Stimulated activated naive B cell treated with anti-CD40 and anti-IgM and Interleukin-4, amounts not matched to agents 10 μg/mL and 1 μg/mL and 100 μg/mL, for 72 hours (primary cell): ENCODE measurements at regions not wholly inside any gene's neighbourhood (a gene's known extent, or its start where the extent isn't known, plus 50 kb on each side); places are given as distances from the start of the nearest gene placed in this dataset.

Experiments used
- ATAC-seq, 2 donors: fragments of 150-1000 bp; cut with Tn5 transposase; replicated peaks; 2 replicates each; pipeline ENCODE4 v1.10.0; 2021; ENCODE audit warnings: moderate library complexity in 1 of 2
- DNase-seq: peaks from one replicate; pipeline ENCODE4 v3.0.0; 2021
- H3K27ac Mint-ChIP-seq: one replicate; pipeline ENCODE4 v1.8.0; 2022; ENCODE audit warnings: mild to moderate bottlenecking, mixed read lengths
- H3K27me3 Mint-ChIP-seq, 2 donors: one replicate each; pipeline ENCODE4 v1.8.0; 2022; ENCODE audit warnings: mixed read lengths in 2 of 2
- H3K36me3 Mint-ChIP-seq, 2 donors: one replicate each; pipeline ENCODE4 v1.8.0; 2022; ENCODE audit warnings: mixed read lengths in 2 of 2, mild to moderate bottlenecking in 1 of 2
- H3K4me1 Mint-ChIP-seq, 2 donors: one replicate each; pipeline ENCODE4 v1.8.0; 2022; ENCODE audit warnings: mixed read lengths in 2 of 2, mild to moderate bottlenecking in 1 of 2
- H3K4me3 Mint-ChIP-seq, 2 donors: one replicate each; pipeline ENCODE4 v1.8.0; 2022; ENCODE audit warnings: mild to moderate bottlenecking in 2 of 2, mixed read lengths in 2 of 2, moderate library complexity in 1 of 2
- H3K9me3 Mint-ChIP-seq, 2 donors: one replicate each; pipeline ENCODE4 v1.8.0; 2022; ENCODE audit warnings: mixed read lengths in 2 of 2, mild to moderate bottlenecking in 1 of 2

DNA sequence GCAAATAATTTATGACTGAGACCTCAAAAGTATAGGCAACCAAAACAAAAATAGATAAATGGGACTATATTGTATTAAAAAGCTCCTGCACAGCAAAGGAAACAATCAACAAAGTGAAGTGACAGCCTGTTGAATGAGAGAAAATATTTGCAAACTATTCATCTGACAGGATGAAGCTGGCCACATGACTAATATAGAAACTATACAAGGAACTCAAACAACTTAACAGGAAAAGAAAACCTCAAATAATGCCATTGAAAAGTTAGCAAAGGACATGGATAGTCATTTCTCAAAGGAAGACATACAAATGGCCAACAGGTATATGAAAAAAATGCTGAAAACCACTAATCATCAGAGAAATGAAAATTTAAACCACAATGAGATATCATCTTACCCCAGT lies 245.1 kb downstream of the STK31 start:
- Mint-ChIP-seq H3K27ac (no peak overlapping the region), H3K4me3 (no peak overlapping the region), H3K27me3 (no peaks in the 10 kb centered on the region), H3K4me1 (no peaks in the 10 kb centered on the region), H3K36me3 (no peaks in the 10 kb centered on the region), H3K9me3 (peaks cover 5 to 13% of the 10 kb centered on the region in 2 donors)
- ATAC-seq (no peak), DNase-seq (no peak)

- ATAC-seq, result no peak
- H3K36me3 Mint-ChIP-seq, result no peaks in the 10 kb centered on the region
These were observed 245.7 kb downstream of the STK31 start for GRCh38 chr7:23955600-23956149.

GRCh38 chr7:23956772-23957576 lies 247.0 kb downstream of the STK31 start:
- H3K4me3 Mint-ChIP-seq, result no peak overlapping the region
- H3K27me3 Mint-ChIP-seq, result peaks cover 0 to 12% of the 10 kb centered on the region in 2 donors
- H3K9me3 Mint-ChIP-seq, result peaks cover 5 to 11% of the 10 kb centered on the region in 2 donors
- DNase-seq, result no peak
- no peak for ATAC-seq
- no peak overlapping the region for H3K27ac Mint-ChIP-seq
- no peaks in the 10 kb centered on the region for H3K36me3 Mint-ChIP-seq
- no peaks in the 10 kb centered on the region for H3K4me1 Mint-ChIP-seq

More at GRCh38 chr7:23955600-23956149, 245.7 kb downstream of the STK31 start:
- no peak overlapping the region for H3K27ac Mint-ChIP-seq
- DNase-seq, result no peak
- H3K4me3 Mint-ChIP-seq, result no peak overlapping the region
- no peaks in the 10 kb centered on the region for H3K4me1 Mint-ChIP-seq
- H3K27me3 Mint-ChIP-seq, result peaks cover 0 to under 1% of the 10 kb centered on the region in 2 donors
- H3K9me3 Mint-ChIP-seq, result peaks cover 5 to 11% of the 10 kb centered on the region in 2 donors

DNA sequence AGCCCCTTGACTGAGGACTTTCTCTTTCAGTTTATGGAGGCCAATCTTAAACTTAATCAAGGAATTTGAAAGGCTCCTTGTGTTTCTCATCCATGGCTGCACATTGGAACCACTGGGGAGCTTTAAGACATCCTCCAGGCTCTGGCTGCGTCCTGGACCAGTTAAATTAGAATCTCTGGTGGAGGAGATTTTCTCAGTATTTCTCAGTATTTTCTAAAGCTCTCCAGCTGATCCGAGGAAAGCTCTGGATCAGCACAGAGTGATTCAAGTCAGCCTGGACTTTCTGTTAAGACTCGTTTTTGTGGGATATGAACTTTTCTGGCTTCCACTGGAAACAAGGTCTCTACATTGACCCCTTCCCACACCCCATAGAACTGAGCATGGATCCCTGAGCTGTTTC lies 249.8 kb downstream of the STK31 start:
- Mint-ChIP-seq H3K4me3 (no peak overlapping the region), H3K36me3 (no peaks in the 10 kb centered on the region), H3K27me3 (peaks cover 0 to 12% of the 10 kb centered on the region in 2 donors), H3K4me1 (no peaks in the 10 kb centered on the region), H3K9me3 (peaks cover 3 to 5% of the 10 kb centered on the region in 2 donors), H3K27ac (no peak overlapping the region)
- ATAC-seq (no peak), DNase-seq (no peak)

- no peak for ATAC-seq
- H3K4me1 Mint-ChIP-seq, result no peaks in the 10 kb centered on the region
- H3K27me3 Mint-ChIP-seq, result peaks cover 0 to 12% of the 10 kb centered on the region in 2 donors
- no peaks in the 10 kb centered on the region for H3K36me3 Mint-ChIP-seq
- DNase-seq, result no peak
- H3K9me3 Mint-ChIP-seq, result peaks cover 3 to 4% of the 10 kb centered on the region in 2 donors
- no peak overlapping the region for H3K4me3 Mint-ChIP-seq
- no peak overlapping the region for H3K27ac Mint-ChIP-seq
These were observed 250.3 kb downstream of the STK31 start for GRCh38 chr7:23960361-23960760.

- no peaks in the 10 kb centered on the region for H3K9me3 Mint-ChIP-seq
- H3K36me3 Mint-ChIP-seq, result no peaks in the 10 kb centered on the region
- no peak overlapping the region for H3K4me3 Mint-ChIP-seq
- ATAC-seq, result no peak
- no peaks in the 10 kb centered on the region for H3K4me1 Mint-ChIP-seq
- no peak for DNase-seq
- no peak overlapping the region for H3K27ac Mint-ChIP-seq
- peaks cover 0 to 22% of the 10 kb centered on the region in 2 donors for H3K27me3 Mint-ChIP-seq
These were observed 253.6 kb downstream of the STK31 start for GRCh38 chr7:23963461-23964165.

GRCh38 chr7:23964715-23965114 lies 254.7 kb downstream of the STK31 start:
- DNase-seq (no peak), ATAC-seq (no peak)
- Mint-ChIP-seq H3K36me3 (no peaks in the 10 kb centered on the region), H3K27me3 (peaks cover 0 to 22% of the 10 kb centered on the region in 2 donors), H3K9me3 (no peaks in the 10 kb centered on the region), H3K4me3 (no peak overlapping the region), H3K4me1 (no peaks in the 10 kb centered on the region), H3K27ac (no peak overlapping the region)

GRCh38 chr7:23965296-23965695 lies 255.3 kb downstream of the STK31 start:
- ATAC-seq (no peak), DNase-seq (no peak)
- no peak overlapping the region for H3K27ac Mint-ChIP-seq
- H3K9me3 Mint-ChIP-seq, result no peaks in the 10 kb centered on the region
- no peaks in the 10 kb centered on the region for H3K4me1 Mint-ChIP-seq
- H3K27me3 Mint-ChIP-seq, result peaks cover 0 to 22% of the 10 kb centered on the region in 2 donors
- no peaks in the 10 kb centered on the region for H3K36me3 Mint-ChIP-seq
- H3K4me3 Mint-ChIP-seq, result no peak overlapping the region

DNA sequence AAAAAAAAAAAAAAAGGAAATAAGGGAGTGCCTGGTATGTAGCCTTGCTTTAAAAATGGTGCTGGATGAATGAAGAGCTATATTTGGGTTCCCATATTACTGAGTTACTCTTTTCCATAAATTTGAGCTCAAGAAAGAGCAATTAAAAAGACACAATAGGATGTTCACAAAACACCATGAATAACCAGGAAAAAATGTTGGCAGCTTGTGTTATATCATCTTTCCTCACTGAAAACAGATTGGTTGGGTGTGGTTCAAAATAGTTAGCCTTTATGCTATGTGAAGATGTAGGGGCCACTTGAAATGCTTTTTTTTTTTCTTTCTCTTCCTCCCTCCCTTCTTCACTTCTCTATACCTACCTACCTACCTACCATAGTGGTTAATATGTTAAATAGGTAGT lies 256.9 kb downstream of the STK31 start:
- H3K36me3 Mint-ChIP-seq, result no peaks in the 10 kb centered on the region
- ATAC-seq, result no peak

DNA sequence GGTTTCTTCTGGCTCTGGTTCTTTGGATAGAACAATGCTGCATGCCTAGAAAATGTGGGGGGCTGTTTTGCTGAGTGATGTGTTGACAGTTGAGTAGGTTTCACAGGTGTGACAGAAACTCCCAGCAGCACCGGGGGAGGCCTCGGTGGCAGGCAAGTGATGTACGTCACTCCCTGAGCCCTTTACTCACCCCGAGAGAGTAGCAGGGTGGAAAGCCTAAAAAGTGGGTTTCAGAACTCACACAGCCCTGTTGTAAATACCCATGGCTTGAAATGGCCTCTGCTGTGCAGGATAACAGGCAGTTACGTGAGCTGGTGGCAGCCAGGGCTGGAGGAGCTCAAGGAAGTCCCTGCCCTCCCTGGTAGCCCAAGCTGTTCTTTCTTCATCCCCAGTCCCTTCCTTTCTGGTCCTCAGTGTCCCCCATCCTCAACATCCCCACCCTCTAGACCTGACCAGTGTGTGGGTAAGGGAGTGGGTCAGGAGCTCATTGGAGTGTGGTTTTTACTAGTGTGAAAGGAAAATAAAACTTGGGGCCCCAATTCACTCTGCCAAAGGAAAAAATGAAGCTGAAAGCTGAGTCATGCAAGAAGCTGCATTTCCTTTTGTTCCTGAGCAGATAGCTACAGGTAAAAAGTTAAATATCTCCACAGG lies 258.1 kb downstream of the STK31 start:
- Mint-ChIP-seq H3K4me3 (no peak overlapping the region), H3K36me3 (no peaks in the 10 kb centered on the region), H3K4me1 (no peaks in the 10 kb centered on the region), H3K27me3 (peaks cover 0 to 10% of the 10 kb centered on the region in 2 donors), H3K9me3 (peaks cover 0 to 1% of the 10 kb centered on the region in 2 donors), H3K27ac (no peak overlapping the region)
- DNase-seq (no peak), ATAC-seq (no peak)

More for the DNA sequence above, 256.9 kb downstream of the STK31 start:
- Mint-ChIP-seq H3K4me1 (no peaks in the 10 kb centered on the region), H3K9me3 (peaks cover 0 to 1% of the 10 kb centered on the region in 2 donors), H3K4me3 (no peak overlapping the region), H3K27me3 (peaks cover 0 to 10% of the 10 kb centered on the region in 2 donors), H3K27ac (no peak overlapping the region)
- no peak for DNase-seq

- no peak overlapping the region for H3K27ac Mint-ChIP-seq
- DNase-seq (no peak), ATAC-seq (no peak)
- H3K36me3 Mint-ChIP-seq, result no peaks in the 10 kb centered on the region
- no peak overlapping the region for H3K4me3 Mint-ChIP-seq
- H3K4me1 Mint-ChIP-seq, result no peaks in the 10 kb centered on the region
- H3K9me3 Mint-ChIP-seq, result peaks cover 0 to 1% of the 10 kb centered on the region in 2 donors
- peaks cover 0 to 10% of the 10 kb centered on the region in 2 donors for H3K27me3 Mint-ChIP-seq
These were observed 258.8 kb downstream of the STK31 start for GRCh38 chr7:23968791-23969190.

GRCh38 chr7:23969443-23969842 lies 259.4 kb downstream of the STK31 start:
- Mint-ChIP-seq H3K4me1 (no peaks in the 10 kb centered on the region), H3K4me3 (no peak overlapping the region), H3K36me3 (no peaks in the 10 kb centered on the region), H3K27me3 (peaks cover 0 to 10% of the 10 kb centered on the region in 2 donors), H3K27ac (no peak overlapping the region), H3K9me3 (peaks cover 0 to 1% of the 10 kb centered on the region in 2 donors)
- ATAC-seq, result no peak
- no peak for DNase-seq

GRCh38 chr7:23970193-23970592 lies 260.2 kb downstream of the STK31 start:
- Mint-ChIP-seq H3K9me3 (peaks cover 0 to 1% of the 10 kb centered on the region in 2 donors), H3K36me3 (no peaks in the 10 kb centered on the region), H3K27me3 (peaks cover 0 to 10% of the 10 kb centered on the region in 2 donors), H3K4me1 (no peaks in the 10 kb centered on the region), H3K4me3 (no peak overlapping the region), H3K27ac (no peak overlapping the region)
- ATAC-seq (no peak), DNase-seq (no peak)

GRCh38 chr7:23971031-23971430 lies 261.0 kb downstream of the STK31 start:
- Mint-ChIP-seq H3K4me3 (no peak overlapping the region), H3K9me3 (peaks cover 0 to 1% of the 10 kb centered on the region in 2 donors), H3K4me1 (no peaks in the 10 kb centered on the region), H3K27me3 (peaks cover 0 to 10% of the 10 kb centered on the region in 2 donors), H3K36me3 (no peaks in the 10 kb centered on the region), H3K27ac (no peak overlapping the region)
- DNase-seq (no peak), ATAC-seq (no peak)
